Mesendoderm (in vitro differentiated cells): ENCODE measurements at regions not wholly inside any gene's neighbourhood (a gene's known extent, or its start where the extent isn't known, plus 50 kb on each side); places are given as distances from the start of the nearest gene placed in this dataset.
A peak's percentile ranks its signal among the peaks of the same experiment; 100 is the strongest.

Experiments
- DNase-seq: peaks from one replicate; pipeline ENCODE4 v3.0.0; 2013
- H2AK5ac ChIP-seq: 2 replicates; pipeline ENCODE4 v1.6.1; 2013; ENCODE audit warnings: low read length, inconsistent platforms
- H2BK120ac ChIP-seq: 2 replicates; pipeline ENCODE4 v1.6.1; 2013; ENCODE audit warnings: low read depth, mild to moderate bottlenecking, low read length, moderate library complexity, mixed read lengths
- H2BK15ac ChIP-seq: replicated peaks from 2 replicates; pipeline ENCODE4 v1.6.1; 2013; ENCODE audit warnings: low read depth, mild to moderate bottlenecking, moderate library complexity
- H2BK5ac ChIP-seq: 2 replicates; pipeline ENCODE4 v1.6.1; 2013; ENCODE audit warnings: low read length, inconsistent platforms
- H3K18ac ChIP-seq: 2 replicates; pipeline ENCODE4 v1.6.1; 2013; ENCODE audit warnings: mild to moderate bottlenecking, low read length, mixed read lengths
- H3K23ac ChIP-seq: one replicate; pipeline ENCODE4 v1.6.1; 2013; ENCODE audit warnings: low read length
- H3K27ac ChIP-seq: 2 replicates; pipeline ENCODE4 v1.5.1; 2013; ENCODE audit warnings: low read depth, mild to moderate bottlenecking, inconsistent platforms, low read length, moderate library complexity
- H3K27me3 ChIP-seq: 2 replicates; pipeline ENCODE4 v1.6.1; 2013; ENCODE audit warnings: low read length, control low read depth, mild to moderate bottlenecking, inconsistent platforms; ENCODE audit not compliant: insufficient read depth, poor library complexity
- H3K36me3 ChIP-seq: 2 replicates; pipeline ENCODE4 v1.6.1; 2013; ENCODE audit warnings: low read length, inconsistent platforms; ENCODE audit not compliant: control insufficient read depth, insufficient read depth
- H3K4ac ChIP-seq: one replicate; pipeline ENCODE4 v1.6.1; 2013; ENCODE audit warnings: low read depth, mild to moderate bottlenecking, low read length, moderate library complexity
- H3K4me1 ChIP-seq: 2 replicates; pipeline ENCODE4 v1.6.1; 2013; ENCODE audit warnings: low read depth, low read length, inconsistent platforms; ENCODE audit not compliant: control insufficient read depth
- H3K4me2 ChIP-seq: 2 replicates; pipeline ENCODE4 v1.6.1; 2013; ENCODE audit warnings: low read length
- H3K4me3 ChIP-seq: 2 replicates; pipeline ENCODE4 v1.5.1; 2013; ENCODE audit warnings: mild to moderate bottlenecking, low read length
- H3K56ac ChIP-seq: one replicate; pipeline ENCODE4 v1.6.1; 2013; ENCODE audit warnings: low read length
- H3K79me1 ChIP-seq: 2 replicates; pipeline ENCODE4 v1.6.1; 2013; ENCODE audit warnings: low read length, inconsistent platforms
- H3K79me2 ChIP-seq: 2 replicates; pipeline ENCODE4 v1.6.1; 2013; ENCODE audit warnings: mild to moderate bottlenecking, low read length; ENCODE audit not compliant: control insufficient read depth, insufficient read depth
- H3K9ac ChIP-seq: 2 replicates; pipeline ENCODE4 v1.6.1; 2013; ENCODE audit warnings: low read length, inconsistent platforms
- H4K5ac ChIP-seq: one replicate; pipeline ENCODE4 v1.6.1; 2013; ENCODE audit warnings: low read length
- H4K8ac ChIP-seq: one replicate; pipeline ENCODE4 v1.6.1; 2013; ENCODE audit warnings: low read depth, mild to moderate bottlenecking, control low read depth, low read length, moderate library complexity
- WGBS: extraction: QIAGEN DNeasy Blood & Tissue Kit; methylation state at CpG from one replicate; pipeline ENCODE4 v1.1.7; 2013; ENCODE audit warnings: low lambda C conversion rate, missing lambda C conversion rate; ENCODE audit not compliant: insufficient coverage; ENCODE audit errors: extremely low coverage; 5-methylcytosine and 5-hydroxymethylcytosine counted together

DNA sequence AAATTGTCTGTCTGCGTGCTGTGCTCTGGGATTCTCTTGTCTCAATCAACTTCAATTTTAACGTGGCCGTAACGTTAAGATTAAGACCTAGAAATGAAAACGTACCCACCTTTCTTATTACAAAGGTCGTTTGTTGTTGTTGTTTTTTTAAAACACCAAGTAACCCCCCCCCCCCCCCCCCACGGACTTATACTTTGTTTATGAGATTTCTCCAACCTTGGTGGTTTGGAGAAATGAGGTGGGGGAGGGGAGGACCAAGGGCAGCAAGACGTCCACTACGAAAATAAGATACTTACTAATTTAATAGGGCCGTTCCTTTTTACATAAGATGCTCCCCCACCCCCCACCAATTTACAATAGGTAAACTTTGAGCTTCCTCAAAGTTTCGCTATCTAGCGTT is 244.4 kb upstream of the TOPAZ1 start:
- Histone ChIP-seq H2BK15ac (no peak overlapping the region), H3K18ac (no peak overlapping the region), H4K8ac (no peak overlapping the region), H3K56ac (no peak overlapping the region), H3K79me2 (no peaks in the 10 kb centered on the region), H3K27ac (no peak overlapping the region), H3K4me1 (no peaks in the 10 kb centered on the region), H3K27me3 (peaks cover 31% of the 10 kb centered on the region), H4K5ac (no peak overlapping the region), H3K4me2 (peak overlapping the region; percentile 91), H3K79me1 (no peaks in the 10 kb centered on the region), H2AK5ac (no peak overlapping the region), H2BK5ac (no peak overlapping the region), H2BK120ac (no peak overlapping the region), H3K4me3 (no peak overlapping the region), H3K23ac (no peak overlapping the region), H3K36me3 (no peaks in the 10 kb centered on the region), H3K9ac (no peak overlapping the region), H3K4ac (no peak overlapping the region)
- WGBS = no CpG with 5 or more reads among the region's 12 CpGs
- DNase-seq = no peak

- no peak overlapping the region for H2BK15ac ChIP-seq
- peak overlapping the region; percentile 54 for H3K56ac ChIP-seq
- H4K5ac ChIP-seq = no peak overlapping the region
- no peak overlapping the region for H4K8ac ChIP-seq
- H3K4me3 ChIP-seq = no peak overlapping the region
- H3K4me1 ChIP-seq = no peaks in the 10 kb centered on the region
- no peak overlapping the region for H2AK5ac ChIP-seq
- H3K79me2 ChIP-seq = no peaks in the 10 kb centered on the region
- peak overlapping the region; percentile 91 for H3K4me2 ChIP-seq
- no peaks in the 10 kb centered on the region for H3K36me3 ChIP-seq
- peak overlapping the region; percentile 32 for H3K9ac ChIP-seq
- no peaks in the 10 kb centered on the region for H3K79me1 ChIP-seq
- H3K27me3 ChIP-seq = peaks cover 31% of the 10 kb centered on the region
- H2BK5ac ChIP-seq = no peak overlapping the region
- WGBS = no CpG with 5 or more reads among the region's 33 CpGs
- peak; percentile 52 for DNase-seq
- no peak overlapping the region for H2BK120ac ChIP-seq
- no peak overlapping the region for H3K4ac ChIP-seq
- no peak overlapping the region for H3K18ac ChIP-seq
- H3K23ac ChIP-seq = no peak overlapping the region
- H3K27ac ChIP-seq = no peak overlapping the region
Measured at GRCh38 chr3:43997788-43998369, 243.8 kb upstream of the TOPAZ1 start.

GRCh38 chr3:43998370-43998835 is 243.3 kb upstream of the TOPAZ1 start:
- Histone ChIP-seq H3K4me2 (peak overlapping the region; percentile 91), H3K79me2 (no peaks in the 10 kb centered on the region), H3K79me1 (no peaks in the 10 kb centered on the region), H3K4ac (no peak overlapping the region), H3K23ac (no peak overlapping the region), H3K27ac (no peak overlapping the region), H4K5ac (no peak overlapping the region), H3K18ac (no peak overlapping the region), H2AK5ac (no peak overlapping the region), H2BK5ac (no peak overlapping the region), H4K8ac (no peak overlapping the region), H3K56ac (peak overlapping the region; percentile 82), H2BK120ac (no peak overlapping the region), H3K36me3 (no peaks in the 10 kb centered on the region), H3K4me1 (no peaks in the 10 kb centered on the region), H3K9ac (peak overlapping the region; percentile 61), H2BK15ac (no peak overlapping the region), H3K27me3 (peaks cover 31% of the 10 kb centered on the region), H3K4me3 (no peak overlapping the region)
- WGBS = no CpG with 5 or more reads among the region's 25 CpGs
- peak; percentile 61 for DNase-seq

DNA sequence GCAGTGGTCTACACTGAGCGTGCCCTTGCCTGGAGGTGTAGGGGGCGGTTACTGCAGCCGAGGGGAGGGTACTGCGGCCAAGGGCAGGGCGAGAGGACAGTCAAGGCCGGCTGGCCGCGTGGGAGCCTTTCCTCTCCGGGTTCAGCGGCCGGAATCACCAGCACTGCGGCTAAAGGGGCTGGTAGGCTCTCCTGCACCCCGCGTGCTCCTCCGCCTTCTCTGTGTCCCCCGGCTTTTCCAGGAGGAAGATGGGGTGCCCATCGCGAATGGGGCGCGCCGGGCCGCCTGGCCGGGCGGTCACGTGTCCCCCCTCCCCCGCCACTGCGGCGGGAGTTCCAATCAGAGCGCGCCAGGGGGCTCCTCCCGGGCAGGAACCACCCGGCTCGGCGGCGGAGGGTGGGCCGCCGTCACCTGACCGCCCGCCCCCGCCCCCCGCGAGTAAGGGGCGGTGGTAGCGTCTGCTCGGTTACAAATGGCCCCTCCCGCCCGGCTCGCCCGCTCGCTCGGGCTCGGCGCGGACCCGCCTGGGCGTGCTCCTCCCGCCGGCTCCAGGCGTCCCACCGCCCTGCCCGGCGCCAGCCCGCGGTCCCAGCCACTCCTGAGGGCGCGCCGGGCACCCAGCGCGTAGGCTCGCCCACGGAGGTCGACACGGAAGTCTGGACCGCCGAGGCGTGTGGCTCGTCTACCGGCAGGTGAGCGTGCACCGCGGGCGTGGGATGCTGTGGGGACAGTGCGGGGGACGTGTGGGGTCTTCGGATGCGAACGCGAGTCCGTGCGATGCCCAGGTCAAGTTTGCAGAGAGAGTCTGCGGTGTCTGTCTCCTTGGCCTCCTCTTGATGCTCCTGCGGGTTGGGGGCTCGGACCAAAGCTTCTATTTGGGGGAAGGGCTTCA is 242.6 kb upstream of the TOPAZ1 start:
- H3K4me3 ChIP-seq = peak overlapping the region; percentile 36
- no peak overlapping the region for H4K5ac ChIP-seq
- peak; percentile 65 for DNase-seq
- no peak overlapping the region for H2BK15ac ChIP-seq
- H3K9ac ChIP-seq = peak overlapping the region; percentile 70
- H3K4ac ChIP-seq = no peak overlapping the region
- no CpG with 5 or more reads among the region's 93 CpGs for WGBS
- H3K56ac ChIP-seq = peak overlapping the region; percentile 86
- no peaks in the 10 kb centered on the region for H3K36me3 ChIP-seq
- H3K4me1 ChIP-seq = no peaks in the 10 kb centered on the region
- H4K8ac ChIP-seq = no peak overlapping the region
- no peak overlapping the region for H3K23ac ChIP-seq
- no peak overlapping the region for H3K27ac ChIP-seq
- H2BK5ac ChIP-seq = no peak overlapping the region
- no peaks in the 10 kb centered on the region for H3K79me1 ChIP-seq
- H3K79me2 ChIP-seq = no peaks in the 10 kb centered on the region
- peak overlapping the region; percentile 91 for H3K4me2 ChIP-seq
- H2AK5ac ChIP-seq = no peak overlapping the region
- peaks cover 26% of the 10 kb centered on the region for H3K27me3 ChIP-seq
- no peak overlapping the region for H3K18ac ChIP-seq
- H2BK120ac ChIP-seq = peak overlapping the region; percentile 46

DNA sequence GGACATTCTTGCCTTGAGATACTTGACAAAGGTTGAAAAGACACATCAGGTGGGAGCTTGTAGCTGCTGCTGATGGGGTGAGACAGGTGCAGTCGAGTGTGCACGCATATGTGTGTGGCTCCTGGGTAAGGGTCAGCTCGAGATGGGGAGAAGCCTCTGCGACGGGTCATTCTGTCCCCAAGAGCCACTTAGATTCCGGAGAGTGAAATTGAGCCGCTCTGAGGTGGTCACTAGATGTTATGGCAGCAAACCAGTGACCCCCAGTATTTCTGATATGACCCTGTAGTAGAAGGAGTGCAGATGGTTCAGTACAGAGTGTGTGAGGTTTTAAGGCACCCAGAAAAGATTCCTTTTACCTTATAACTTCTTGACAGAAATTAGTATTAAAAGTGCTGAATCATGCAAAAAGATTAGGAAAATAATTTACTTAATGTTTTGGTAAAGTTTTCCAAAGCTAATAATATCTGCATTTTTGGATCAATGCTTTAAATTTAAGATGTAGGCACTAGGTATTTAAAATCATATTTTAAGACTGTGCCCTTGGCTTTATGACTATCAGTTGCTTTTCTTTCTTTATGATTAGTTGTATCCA is 241.9 kb upstream of the TOPAZ1 start:
- no peak for DNase-seq
- Histone ChIP-seq H3K4me3 (no peak overlapping the region), H2BK15ac (no peak overlapping the region), H3K9ac (no peak overlapping the region), H4K5ac (no peak overlapping the region), H3K4me1 (no peaks in the 10 kb centered on the region), H3K18ac (no peak overlapping the region), H3K36me3 (no peaks in the 10 kb centered on the region), H3K23ac (no peak overlapping the region), H2BK5ac (no peak overlapping the region), H4K8ac (no peak overlapping the region), H3K56ac (no peak overlapping the region), H2AK5ac (no peak overlapping the region), H3K4me2 (peak overlapping the region; percentile 91), H3K27me3 (peaks cover 22% of the 10 kb centered on the region), H3K4ac (no peak overlapping the region), H2BK120ac (no peak overlapping the region), H3K79me1 (no peaks in the 10 kb centered on the region), H3K79me2 (no peaks in the 10 kb centered on the region), H3K27ac (no peak overlapping the region)
- no CpG with 5 or more reads among the region's 7 CpGs for whole genome bisulfite sequencing
